Suprapubic skin (tissue), 4 donors: ENCODE measurements at regions not wholly inside any gene's neighbourhood (a gene's known extent, or its start where the extent isn't known, plus 50 kb on each side); places are given as distances from the start of the nearest gene placed in this dataset.

Experiments used
- DNase-seq, 2 donors: peaks; one replicate each; pipeline ENCODE4 v3.0.0-alpha.2; 2019; ENCODE audit warnings: low spot score in 2 of 2
- H3K27ac ChIP-seq: fragments of 200-600 bp; sonication (generic); one replicate; pipeline ENCODE4 v1.5.1; 2019
- H3K27me3 ChIP-seq: fragments of 200-600 bp; sonication (generic); one replicate; pipeline ENCODE4 v1.5.1; 2019
- H3K36me3 ChIP-seq: fragments of 200-600 bp; sonication (generic); one replicate; pipeline ENCODE4 v1.5.1; 2019
- H3K4me1 ChIP-seq: fragments of 200-600 bp; sonication (generic); one replicate; pipeline ENCODE4 v1.5.1; 2019
- H3K4me3 ChIP-seq: fragments of 200-600 bp; sonication (generic); one replicate; pipeline ENCODE4 v1.5.1; 2019; ENCODE audit warnings: mild to moderate bottlenecking
- H3K9me3 ChIP-seq: fragments of 200-600 bp; sonication (generic); one replicate; pipeline ENCODE4 v1.5.1; 2019
- EP300 ChIP-seq: sonication (generic); formaldehyde crosslinking; IDR thresholded peaks from one replicate; pipeline ENCODE4 v1.6.1; 2017; ENCODE audit warnings: antibody characterized with exemption
- POLR2A ChIP-seq, 2 donors: fragments of 450-650 bp; IDR thresholded peaks; one replicate each; pipeline ENCODE4 v1.6.1; 2017; ENCODE audit warnings: antibody characterized with exemption in 2 of 2, mild to moderate bottlenecking in 2 of 2, moderate library complexity in 2 of 2
- POLR2AphosphoS5 ChIP-seq, 3 donors: sonication (generic); formaldehyde crosslinking; IDR thresholded peaks; one replicate each; pipeline ENCODE4 v1.6.1; 2017; ENCODE audit warnings: antibody characterized with exemption in 3 of 3
- WGBS: methylation state at CpG from one replicate; pipeline ENCODE4 v1.1.5; 2018; 5-methylcytosine and 5-hydroxymethylcytosine counted together
- TF ChIP-seq, protein P1 (sequence below), 2 donors: fragments of 200-600 bp in 1 of 2; fragments of 450-650 bp in 1 of 2; sonication (generic) in 1 of 2; IDR thresholded peaks; one replicate each; pipeline ENCODE4 v1.5.1; 2016 to 2019; ENCODE audit warnings: antibody characterized with exemption in 2 of 2, mild to moderate bottlenecking in 1 of 2, moderate library complexity in 1 of 2

DNA sequence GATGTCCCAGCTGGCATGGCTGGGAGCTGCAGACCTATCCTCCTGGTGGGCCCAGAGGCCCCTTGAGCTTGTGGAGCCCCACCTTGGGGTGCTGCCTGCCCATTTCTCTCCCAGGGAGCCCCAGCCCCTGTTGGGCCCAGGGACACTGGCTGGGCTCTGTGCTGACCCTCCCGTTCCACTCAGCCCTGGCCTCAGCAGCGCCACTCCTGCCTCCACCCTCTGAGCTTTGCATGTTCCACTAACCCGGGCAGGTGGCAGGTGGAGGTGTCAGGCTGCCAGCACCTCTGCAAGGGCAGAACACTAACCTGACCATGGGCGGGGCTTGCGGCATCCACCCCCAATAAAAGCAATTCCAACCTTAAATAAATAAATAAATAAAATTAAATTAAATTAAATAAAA is 299.2 kb downstream of the LRIG3 start:
- 98% methylated on average over 5 of the region's 5 CpGs for WGBS
- DNase-seq, result no peak
- no peaks in the 10 kb centered on the region for H3K27me3 ChIP-seq
- no peaks in the 10 kb centered on the region for H3K36me3 ChIP-seq
- TF ChIP-seq, protein P1, sequence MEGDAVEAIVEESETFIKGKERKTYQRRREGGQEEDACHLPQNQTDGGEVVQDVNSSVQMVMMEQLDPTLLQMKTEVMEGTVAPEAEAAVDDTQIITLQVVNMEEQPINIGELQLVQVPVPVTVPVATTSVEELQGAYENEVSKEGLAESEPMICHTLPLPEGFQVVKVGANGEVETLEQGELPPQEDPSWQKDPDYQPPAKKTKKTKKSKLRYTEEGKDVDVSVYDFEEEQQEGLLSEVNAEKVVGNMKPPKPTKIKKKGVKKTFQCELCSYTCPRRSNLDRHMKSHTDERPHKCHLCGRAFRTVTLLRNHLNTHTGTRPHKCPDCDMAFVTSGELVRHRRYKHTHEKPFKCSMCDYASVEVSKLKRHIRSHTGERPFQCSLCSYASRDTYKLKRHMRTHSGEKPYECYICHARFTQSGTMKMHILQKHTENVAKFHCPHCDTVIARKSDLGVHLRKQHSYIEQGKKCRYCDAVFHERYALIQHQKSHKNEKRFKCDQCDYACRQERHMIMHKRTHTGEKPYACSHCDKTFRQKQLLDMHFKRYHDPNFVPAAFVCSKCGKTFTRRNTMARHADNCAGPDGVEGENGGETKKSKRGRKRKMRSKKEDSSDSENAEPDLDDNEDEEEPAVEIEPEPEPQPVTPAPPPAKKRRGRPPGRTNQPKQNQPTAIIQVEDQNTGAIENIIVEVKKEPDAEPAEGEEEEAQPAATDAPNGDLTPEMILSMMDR (IDR thresholded peaks at IDR 0.05), result no peak
- TF ChIP-seq POLR2AphosphoS5 (IDR thresholded peaks at IDR 0.05) (no peak), POLR2A (IDR thresholded peaks at IDR 0.05) (no peak), EP300 (no peak)
- no peaks in the 10 kb centered on the region for H3K9me3 ChIP-seq
- no peaks in the 10 kb centered on the region for H3K4me1 ChIP-seq
- H3K4me3 ChIP-seq, result no peak overlapping the region
- H3K27ac ChIP-seq, result no peak overlapping the region

DNA sequence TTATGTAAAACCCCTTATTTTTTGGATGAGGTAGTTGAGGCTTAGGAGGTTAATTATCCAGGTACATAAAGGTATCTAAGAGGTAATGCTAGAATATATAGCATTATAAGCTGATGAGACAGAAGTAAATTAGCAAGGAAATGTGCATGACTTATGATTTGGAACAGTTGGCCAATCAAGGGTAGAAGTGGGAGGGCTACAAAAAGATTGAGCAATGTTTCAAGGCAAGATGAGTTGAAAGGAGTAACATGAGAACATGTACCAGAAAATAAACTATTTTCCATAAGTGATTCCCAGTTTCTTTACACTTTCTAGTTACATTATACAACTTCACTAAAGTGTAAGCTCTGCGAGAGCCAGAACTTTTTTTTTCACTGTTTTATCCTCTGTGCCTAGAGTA is 290.9 kb downstream of the LRIG3 start:
- no peaks in the 10 kb centered on the region for H3K9me3 ChIP-seq
- no peak for DNase-seq
- no peak overlapping the region for H3K27ac ChIP-seq
- WGBS, result 96% methylated on average over 1 of the region's 1 CpG
- no peaks in the 10 kb centered on the region for H3K36me3 ChIP-seq
- TF ChIP-seq EP300 (no peak), POLR2AphosphoS5 (IDR thresholded peaks at IDR 0.05) (no peak), POLR2A (IDR thresholded peaks at IDR 0.05) (no peak)
- TF ChIP-seq, protein P1 (IDR thresholded peaks at IDR 0.05), result no peak
- H3K27me3 ChIP-seq, result no peaks in the 10 kb centered on the region
- no peaks in the 10 kb centered on the region for H3K4me1 ChIP-seq
- H3K4me3 ChIP-seq, result no peak overlapping the region

DNA sequence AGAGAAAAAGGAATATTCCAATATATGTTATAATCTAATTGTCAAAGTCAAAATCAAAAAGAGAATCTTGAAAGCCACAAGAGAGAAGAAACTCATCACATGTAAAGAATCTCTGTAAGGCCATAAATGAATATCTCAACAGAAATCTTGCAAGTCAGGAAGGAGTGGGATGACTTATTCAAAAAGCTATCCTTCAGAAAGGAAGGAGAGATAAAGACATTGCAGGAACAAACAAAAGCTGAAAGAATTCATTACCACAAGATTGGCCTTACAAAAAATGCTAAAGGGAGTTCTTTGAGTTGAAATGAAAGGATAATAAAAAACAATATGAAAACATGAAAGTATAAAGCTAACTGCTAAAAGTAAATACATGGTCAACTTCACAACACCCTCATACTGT is 286.8 kb downstream of the LRIG3 start:
- TF ChIP-seq POLR2AphosphoS5 (IDR thresholded peaks at IDR 0.05), result no peak
- TF ChIP-seq, protein P1 (IDR thresholded peaks at IDR 0.05), result no peak
- no peak overlapping the region for H3K27ac ChIP-seq
- no peaks in the 10 kb centered on the region for H3K4me1 ChIP-seq
- no peak overlapping the region for H3K4me3 ChIP-seq
- no peaks in the 10 kb centered on the region for H3K27me3 ChIP-seq
- no peaks in the 10 kb centered on the region for H3K36me3 ChIP-seq
- DNase-seq, result no peak
- peaks cover 6% of the 10 kb centered on the region for H3K9me3 ChIP-seq

DNA sequence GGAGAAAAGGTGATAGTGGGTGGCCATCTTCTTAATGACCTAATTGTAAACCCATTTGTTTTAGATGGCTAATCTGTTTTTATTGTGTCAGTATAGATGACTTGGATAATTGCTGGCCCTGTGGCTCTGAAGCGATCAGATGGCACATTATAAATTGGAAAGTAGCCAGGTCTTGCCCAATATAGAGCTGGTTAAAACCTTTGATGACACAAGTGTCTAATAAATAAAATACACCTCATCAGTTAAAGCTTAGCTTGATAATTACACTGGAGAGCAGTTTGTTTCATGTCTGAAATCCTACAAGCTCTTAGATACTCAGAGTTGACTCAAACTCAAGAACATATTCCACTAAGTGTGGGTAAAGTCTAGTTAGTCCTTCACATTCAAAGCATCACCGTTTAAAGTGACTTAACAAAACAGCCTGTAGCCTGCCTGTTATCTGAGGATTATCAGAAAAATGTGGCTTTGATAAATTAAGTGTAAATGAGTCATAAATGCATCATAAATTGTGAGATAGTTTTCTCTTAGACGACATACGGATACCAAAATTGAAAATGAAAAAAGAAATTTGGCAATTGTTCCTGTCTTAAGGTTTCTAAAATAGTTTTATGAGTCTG is 280.9 kb downstream of the LRIG3 start:
- Histone ChIP-seq H3K4me1 (no peaks in the 10 kb centered on the region), H3K4me3 (no peak overlapping the region), H3K9me3 (peaks cover 6% of the 10 kb centered on the region), H3K27me3 (no peaks in the 10 kb centered on the region), H3K36me3 (no peaks in the 10 kb centered on the region), H3K27ac (no peak overlapping the region)
- TF ChIP-seq EP300 (no peak), POLR2A (IDR thresholded peaks at IDR 0.05) (no peak)
- TF ChIP-seq, protein P1 (IDR thresholded peaks at IDR 0.05), result no peak
- WGBS, result 29% methylated on average over 4 of the region's 4 CpGs
- no peak for DNase-seq

DNA sequence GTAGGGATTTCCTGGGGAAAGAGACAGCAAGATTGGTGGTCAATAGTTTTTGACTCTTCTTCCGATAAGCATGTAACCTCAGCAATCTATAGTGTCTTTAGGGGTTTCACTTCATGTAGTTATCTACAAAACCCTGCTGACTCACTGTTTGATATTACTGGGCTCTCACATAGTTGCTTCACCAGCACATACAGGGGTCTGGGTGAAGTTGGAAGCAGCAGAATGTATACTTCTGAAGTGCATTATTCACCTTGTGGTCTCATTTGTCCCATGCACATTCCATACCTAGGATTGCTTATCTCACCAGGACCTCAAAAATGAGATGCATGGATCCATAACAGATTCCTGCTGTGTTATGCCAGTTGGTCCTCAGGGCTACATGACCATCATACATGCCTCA is 280.0 kb downstream of the LRIG3 start:
- no peaks in the 10 kb centered on the region for H3K27me3 ChIP-seq
- TF ChIP-seq POLR2AphosphoS5 (IDR thresholded peaks at IDR 0.05) (no peak), POLR2A (IDR thresholded peaks at IDR 0.05) (no peak), EP300 (no peak)
- TF ChIP-seq, protein P1 (IDR thresholded peaks at IDR 0.05), result no peak
- no peak overlapping the region for H3K27ac ChIP-seq
- no peaks in the 10 kb centered on the region for H3K36me3 ChIP-seq
- 97% methylated on average over 1 of the region's 1 CpG for WGBS
- peaks cover 6% of the 10 kb centered on the region for H3K9me3 ChIP-seq
- no peaks in the 10 kb centered on the region for H3K4me1 ChIP-seq
- no peak overlapping the region for H3K4me3 ChIP-seq
- DNase-seq, result no peak
